ENCODE measurements at regions not wholly inside any gene's neighbourhood (a gene's known extent, or its start where the extent isn't known, plus 50 kb on each side); places are given as distances from the start of the nearest gene placed in this dataset.
A peak's percentile ranks its signal among the peaks of the same experiment; 100 is the strongest.

- no peak overlapping the region for H3K9ac ChIP-seq (ENCODE audit: extremely low read depth, low read length, poor library complexity, severe bottlenecking)
- peaks cover 14% of the 10 kb centered on the region for H3K9me3 ChIP-seq (ENCODE audit: control insufficient read depth, low read length)
- no peaks in the 10 kb centered on the region for H3K4me1 ChIP-seq (ENCODE audit: control insufficient read depth, insufficient read depth, low read length)
- H3K27me3 Mint-ChIP-seq (ENCODE audit: insufficient read depth), result peaks cover 3% of the 10 kb centered on the region
- H3K9me3 Mint-ChIP-seq, result peaks cover 7% of the 10 kb centered on the region
- DNase-seq, result no peak
- 50 to 83% methylated on average over 1 to 3 of the region's 3 CpGs for WGBS, 2 experiments (ENCODE audit: insufficient coverage in 1 of 2, insufficient read length in 1 of 2)
- H3K4me1 Mint-ChIP-seq, result peaks cover 3% of the 10 kb centered on the region
- no peak for TF ChIP-seq CTCF (conservative IDR thresholded peaks at IDR 0.05)
- no peak overlapping the region for H3K27ac Mint-ChIP-seq
- H3K27ac ChIP-seq (ENCODE audit: low read depth, low read length), result no peak overlapping the region
- no peak overlapping the region for H3K4me3 Mint-ChIP-seq
- H3K4me3 ChIP-seq (ENCODE audit: low read length), result no peak overlapping the region
- H3K27me3 ChIP-seq (ENCODE audit: control insufficient read depth, insufficient read depth, low read length, poor library complexity, severe bottlenecking), result no peaks in the 10 kb centered on the region
- H3K36me3 ChIP-seq (ENCODE audit: control insufficient read depth, insufficient read depth, low read length), result no peaks in the 10 kb centered on the region
- H3K36me3 Mint-ChIP-seq (ENCODE audit: low read depth), result no peaks in the 10 kb centered on the region
These were observed 97.1 kb downstream of the HLX start for GRCh38 chr1:220976390-220976789.

- no peak overlapping the region for H3K4me3 ChIP-seq (ENCODE audit: low read length)
- DNase-seq, result no peak
- no peak for TF ChIP-seq CTCF (conservative IDR thresholded peaks at IDR 0.05)
- H3K36me3 ChIP-seq (ENCODE audit: control insufficient read depth, insufficient read depth, low read length), result no peaks in the 10 kb centered on the region
- H3K27me3 Mint-ChIP-seq (ENCODE audit: insufficient read depth), result peaks cover 6% of the 10 kb centered on the region
- WGBS, 2 experiments (ENCODE audit: insufficient coverage in 1 of 2, insufficient read length in 1 of 2), result 90 to 96% methylated on average over 2 to 3 of the region's 3 CpGs
- H3K27ac Mint-ChIP-seq, result no peak overlapping the region
- no peaks in the 10 kb centered on the region for H3K27me3 ChIP-seq (ENCODE audit: control insufficient read depth, insufficient read depth, low read length, poor library complexity, severe bottlenecking)
- H3K4me1 Mint-ChIP-seq, result peaks cover 19% of the 10 kb centered on the region
- no peak overlapping the region for H3K9ac ChIP-seq (ENCODE audit: extremely low read depth, low read length, poor library complexity, severe bottlenecking)
- H3K9me3 Mint-ChIP-seq, result no peaks in the 10 kb centered on the region
- H3K9me3 ChIP-seq (ENCODE audit: control insufficient read depth, low read length), result no peaks in the 10 kb centered on the region
- H3K36me3 Mint-ChIP-seq (ENCODE audit: low read depth), result no peaks in the 10 kb centered on the region
- H3K27ac ChIP-seq (ENCODE audit: low read depth, low read length), result no peak overlapping the region
- no peak overlapping the region for H3K4me3 Mint-ChIP-seq
- peaks cover 2% of the 10 kb centered on the region for H3K4me1 ChIP-seq (ENCODE audit: control insufficient read depth, insufficient read depth, low read length)
These were observed 100.1 kb downstream of the HLX start for GRCh38 chr1:220979371-220979770.

- Mint-ChIP-seq H3K4me1 (peaks cover 17% of the 10 kb centered on the region), H3K9me3 (no peaks in the 10 kb centered on the region), H3K27ac (no peak overlapping the region), H3K27me3 (ENCODE audit: insufficient read depth) (peaks cover 14% of the 10 kb centered on the region), H3K36me3 (ENCODE audit: low read depth) (no peaks in the 10 kb centered on the region), H3K4me3 (no peak overlapping the region)
- H3K4me3 ChIP-seq (ENCODE audit: low read length), result no peak overlapping the region
- peaks cover 2% of the 10 kb centered on the region for H3K4me1 ChIP-seq (ENCODE audit: control insufficient read depth, insufficient read depth, low read length)
- no peaks in the 10 kb centered on the region for H3K9me3 ChIP-seq (ENCODE audit: control insufficient read depth, low read length)
- H3K27ac ChIP-seq (ENCODE audit: low read depth, low read length), result no peak overlapping the region
- no peaks in the 10 kb centered on the region for H3K36me3 ChIP-seq (ENCODE audit: control insufficient read depth, insufficient read depth, low read length)
- no peak overlapping the region for H3K9ac ChIP-seq (ENCODE audit: extremely low read depth, low read length, poor library complexity, severe bottlenecking)
- TF ChIP-seq CTCF (conservative IDR thresholded peaks at IDR 0.05), result no peak
- H3K27me3 ChIP-seq (ENCODE audit: control insufficient read depth, insufficient read depth, low read length, poor library complexity, severe bottlenecking), result no peaks in the 10 kb centered on the region
- 75 to 86% methylated on average over 10 of the region's 10 CpGs for WGBS, 2 experiments (ENCODE audit: insufficient coverage in 1 of 2, insufficient read length in 1 of 2)
- DNase-seq, result peak; percentile 66
These were observed 103.4 kb downstream of the HLX start for GRCh38 chr1:220982686-220983085.
